ENCODE measurements at regions not wholly inside any gene's neighbourhood (a gene's known extent, or its start where the extent isn't known, plus 50 kb on each side); places are given as distances from the start of the nearest gene placed in this dataset.

- Histone ChIP-seq H3K9ac (ENCODE audit: insufficient read depth in 1 of 2, low read depth in 2 of 2, low read length in 2 of 2) (no peak overlapping the region), H3K4me3 (no peak overlapping the region), H3K79me2 (ENCODE audit: control insufficient read depth, insufficient read depth, low read length) (no peaks in the 10 kb centered on the region), H3K27ac (ENCODE audit: extremely low read depth, low read depth, low read length) (no peak overlapping the region), H3K9me3 (replicated peaks; ENCODE audit: control insufficient read depth, insufficient read depth, low read depth, low read length) (no peaks in the 10 kb centered on the region), H2AFZ (ENCODE audit: low read depth, low read length) (no peak overlapping the region), H3K9me1 (ENCODE audit: control insufficient read depth, insufficient read depth, low read length) (no peaks in the 10 kb centered on the region), H3K4me1 (replicated peaks in 1 of 2; ENCODE audit: control insufficient read depth in 2 of 2, insufficient read depth in 2 of 2, low read length in 2 of 2) (no peaks in the 10 kb centered on the region), H3K27me3 (ENCODE audit: control insufficient read depth in 2 of 2, insufficient read depth in 2 of 2, low read length in 2 of 2) (peaks cover 0 to 10% of the 10 kb centered on the region in 2 experiments; a peak in 1 of 5 replicates), H3K4me2 (ENCODE audit: insufficient read depth, low read length) (no peak overlapping the region), H4K20me1 (replicated peaks; ENCODE audit: control insufficient read depth, insufficient read depth, low read length) (no peaks in the 10 kb centered on the region), H3K36me3 (ENCODE audit: control insufficient read depth, insufficient read depth, low read length) (no peaks in the 10 kb centered on the region)
- BruUV-seq (replicated peaks): no TSS peak
- TF ChIP-seq ZNF407 (IDR thresholded peaks at IDR 0.05; ENCODE audit: low read depth) (no peak), MTA3 (IDR thresholded peaks at IDR 0.05; ENCODE audit: borderline replicate concordance) (no peak), GTF3C2 (IDR thresholded peaks at IDR 0.05; ENCODE audit: borderline replicate concordance, extremely low read depth, insufficient read length) (no peak)
- no peak for FAIRE-seq
- intact Hi-C loops (cut with micrococcal nuclease) (no loop called here), in situ Hi-C loops (cut with MboI) (no loop called here)
- WGBS (ENCODE audit: insufficient coverage, low coverage, missing lambda C conversion rate): 0% methylated on average over 3 of the region's 3 CpGs
- no peak for DNase-seq (ENCODE audit: extremely low read depth in 1 of 4, low spot score in 3 of 4)
- ChIA-PET CTCF (ENCODE audit: low intra/inter-chr PET ratio) (no interaction called here), POLR2A (no interaction called here)
- ATAC-seq: no peak
Measured at GRCh38 chr5:3522491-3522890, 73.1 kb upstream of the IRX1 start.
